ENCODE measurements at regions not wholly inside any gene's neighbourhood (a gene's known extent, or its start where the extent isn't known, plus 50 kb on each side); places are given as distances from the start of the nearest gene placed in this dataset.

DNA sequence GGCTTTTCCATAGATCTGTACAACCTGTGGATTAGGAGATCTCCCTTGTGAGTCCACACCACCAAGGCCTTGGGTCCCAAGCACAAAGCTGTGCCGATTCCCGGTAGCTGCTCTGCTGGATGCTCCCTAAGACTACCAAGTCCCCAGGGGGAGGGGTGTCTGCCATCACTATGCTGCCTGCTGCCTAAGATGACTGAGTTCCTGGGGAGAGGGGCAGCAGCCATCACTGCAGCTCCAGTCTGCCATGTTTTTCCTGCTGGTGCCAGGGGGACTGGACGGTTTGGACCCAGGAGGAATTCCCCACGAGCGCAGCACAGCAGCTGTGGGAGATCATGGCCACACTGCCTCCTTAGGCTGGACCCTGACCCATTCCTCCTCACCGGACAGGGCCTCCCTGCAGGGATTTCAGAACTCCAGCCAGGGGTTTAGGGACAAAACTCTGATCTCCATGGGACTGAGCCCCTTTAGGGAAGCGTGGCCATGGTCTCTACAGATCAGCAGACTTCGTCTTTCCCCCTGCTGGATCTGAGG lies 1049.8 kb downstream of the SORCS1 start (continued):
- no peak for TF ChIP-seq AFF4 (CRISPR knock-in tag; IDR thresholded peaks at IDR 0.05; ENCODE audit: borderline replicate concordance)

GRCh38 chr10:106111246-106111645 lies 1053.3 kb downstream of the SORCS1 start:
- TF ChIP-seq TCF7 (CRISPR knock-in tag; IDR thresholded peaks at IDR 0.05; ENCODE audit: low read depth): no peak
- TF ChIP-seq ZNF138 (CRISPR knock-in tag; conservative IDR thresholded peaks at IDR 0.05): no peak
- TF ChIP-seq, protein P1, sequence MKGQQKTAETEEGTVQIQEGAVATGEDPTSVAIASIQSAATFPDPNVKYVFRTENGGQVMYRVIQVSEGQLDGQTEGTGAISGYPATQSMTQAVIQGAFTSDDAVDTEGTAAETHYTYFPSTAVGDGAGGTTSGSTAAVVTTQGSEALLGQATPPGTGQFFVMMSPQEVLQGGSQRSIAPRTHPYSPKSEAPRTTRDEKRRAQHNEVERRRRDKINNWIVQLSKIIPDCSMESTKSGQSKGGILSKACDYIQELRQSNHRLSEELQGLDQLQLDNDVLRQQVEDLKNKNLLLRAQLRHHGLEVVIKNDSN (CRISPR knock-in tag; IDR thresholded peaks at IDR 0.05): no peak
- TF ChIP-seq, protein P2, sequence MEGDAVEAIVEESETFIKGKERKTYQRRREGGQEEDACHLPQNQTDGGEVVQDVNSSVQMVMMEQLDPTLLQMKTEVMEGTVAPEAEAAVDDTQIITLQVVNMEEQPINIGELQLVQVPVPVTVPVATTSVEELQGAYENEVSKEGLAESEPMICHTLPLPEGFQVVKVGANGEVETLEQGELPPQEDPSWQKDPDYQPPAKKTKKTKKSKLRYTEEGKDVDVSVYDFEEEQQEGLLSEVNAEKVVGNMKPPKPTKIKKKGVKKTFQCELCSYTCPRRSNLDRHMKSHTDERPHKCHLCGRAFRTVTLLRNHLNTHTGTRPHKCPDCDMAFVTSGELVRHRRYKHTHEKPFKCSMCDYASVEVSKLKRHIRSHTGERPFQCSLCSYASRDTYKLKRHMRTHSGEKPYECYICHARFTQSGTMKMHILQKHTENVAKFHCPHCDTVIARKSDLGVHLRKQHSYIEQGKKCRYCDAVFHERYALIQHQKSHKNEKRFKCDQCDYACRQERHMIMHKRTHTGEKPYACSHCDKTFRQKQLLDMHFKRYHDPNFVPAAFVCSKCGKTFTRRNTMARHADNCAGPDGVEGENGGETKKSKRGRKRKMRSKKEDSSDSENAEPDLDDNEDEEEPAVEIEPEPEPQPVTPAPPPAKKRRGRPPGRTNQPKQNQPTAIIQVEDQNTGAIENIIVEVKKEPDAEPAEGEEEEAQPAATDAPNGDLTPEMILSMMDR (IDR thresholded peaks at IDR 0.05): no peak
- TF ChIP-seq PRRX2 (CRISPR knock-in tag; IDR thresholded peaks at IDR 0.05): no peak
- no peak for TF ChIP-seq ZNF317 (CRISPR knock-in tag; IDR thresholded peaks at IDR 0.05; ENCODE audit: borderline replicate concordance, low read depth)
- no peak for TF ChIP-seq GTF2I (CRISPR knock-in tag; conservative IDR thresholded peaks at IDR 0.05)
- TF ChIP-seq NFATC4 (CRISPR knock-in tag; IDR thresholded peaks at IDR 0.05): no peak
- Mint-ChIP-seq H3K9me3 (peaks cover 16% of the 10 kb centered on the region), H3K27ac (no peak overlapping the region), H3K4me3 (no peak overlapping the region), H3K4me1 (peaks cover 10% of the 10 kb centered on the region), H3K27me3 (ENCODE audit: low read depth) (no peaks in the 10 kb centered on the region), H3K36me3 (no peaks in the 10 kb centered on the region)
- ChIA-PET CTCF (no interaction called here), POLR2A (no interaction called here)
- ATAC-seq: no peak
- DNase-seq (ENCODE audit: low spot score): no peak

- no peak overlapping the region for H3K4me3 Mint-ChIP-seq
- H3K27me3 Mint-ChIP-seq (ENCODE audit: low read depth): no peaks in the 10 kb centered on the region
- no peak for DNase-seq (ENCODE audit: low spot score)
- H3K4me1 Mint-ChIP-seq: peaks cover 7% of the 10 kb centered on the region
- no peak for ATAC-seq
- no peak overlapping the region for H3K27ac Mint-ChIP-seq
- no peaks in the 10 kb centered on the region for H3K9me3 Mint-ChIP-seq
- no peaks in the 10 kb centered on the region for H3K36me3 Mint-ChIP-seq
- POLR2A ChIA-PET: no interaction called here
- CTCF ChIA-PET: interaction anchor here (1.1 kb wide), 1 partner anchor 21 kb away, joined by 3 read pairs; no protein-coding TSS in a partner anchor
- no peak for TF ChIP-seq E2F1 (CRISPR knock-in tag; IDR thresholded peaks at IDR 0.05)
- TF ChIP-seq ZMAT4 (CRISPR knock-in tag; IDR thresholded peaks at IDR 0.05): no peak
- no peak for TF ChIP-seq PREB (CRISPR knock-in tag; IDR thresholded peaks at IDR 0.05; ENCODE audit: borderline replicate concordance)
- TF ChIP-seq SOX15 (CRISPR knock-in tag; IDR thresholded peaks at IDR 0.05): no peak
- TF ChIP-seq GRHL2 (CRISPR knock-in tag; IDR thresholded peaks at IDR 0.05; ENCODE audit: insufficient replicate concordance, severe bottlenecking): no peak
- TF ChIP-seq JAZF1 (CRISPR knock-in tag; IDR thresholded peaks at IDR 0.05): no peak
- no peak for TF ChIP-seq JUN (CRISPR knock-in tag; IDR thresholded peaks at IDR 0.05)
- no peak for TF ChIP-seq PRRX2 (CRISPR knock-in tag; IDR thresholded peaks at IDR 0.05)
- TF ChIP-seq ZBTB43 (CRISPR knock-in tag; IDR thresholded peaks at IDR 0.05): no peak
- no peak for TF ChIP-seq ARID4B (CRISPR knock-in tag; IDR thresholded peaks at IDR 0.05; ENCODE audit: borderline replicate concordance)
Measured at GRCh38 chr10:106107706-106108105, 1056.8 kb downstream of the SORCS1 start.
